OCI-LY7 (cell line): ENCODE measurements at regions not wholly inside any gene's neighbourhood (a gene's known extent, or its start where the extent isn't known, plus 50 kb on each side); places are given as distances from the start of the nearest gene placed in this dataset.

Experiments
- BruUV-seq: library from RNA; stranded (reverse); fragments of 400-500 nt; replicated peaks from 2 replicates; lab custom pipeline; 2021; lab: Mats Ljungman, UMichigan
- CTCF ChIA-PET: fragments of 300-600 bp; sonication (Branson Sonifier 250); formaldehyde crosslinking; loops from one replicate; lab custom pipeline; 2022; ENCODE audit warnings: antibody characterized with exemption; ENCODE audit not compliant: unreplicated experiment; lab: Charles Lee
- POLR2A ChIA-PET: fragments of 300-600 bp; sonication (Branson Sonifier 250); formaldehyde crosslinking; loops from one replicate; lab custom pipeline; 2022; ENCODE audit warnings: antibody characterized with exemption; lab: Charles Lee
- DNase-seq: peaks from one replicate; pipeline ENCODE4 v3.0.0-alpha.2; 2015; ENCODE audit warnings: low spot score
- H2AFZ ChIP-seq: fragments of 200-600 bp; sonication (generic), shearing (Covaris generic); 2 replicates; pipeline ENCODE4 v1.6.1; 2014; ENCODE audit warnings: mild to moderate bottlenecking, antibody characterized with exemption, low read length, moderate library complexity
- H3K27ac ChIP-seq: fragments of 200-600 bp; sonication (generic); 2 replicates; pipeline ENCODE4 v1.5.1; 2014; ENCODE audit warnings: mixed run types, low read depth, mild to moderate bottlenecking, moderate library complexity, low read length, inconsistent platforms; ENCODE audit not compliant: poor library complexity, severe bottlenecking
- H3K36me3 ChIP-seq: fragments of 200-600 bp; sonication (generic); 2 replicates; pipeline ENCODE4 v1.6.1; 2014; ENCODE audit warnings: mild to moderate bottlenecking, antibody characterized with exemption, low read length, moderate library complexity, mixed read lengths; ENCODE audit not compliant: insufficient read depth
- H3K4me1 ChIP-seq: fragments of 200-600 bp; sonication (generic); 2 replicates; pipeline ENCODE4 v1.5.1; 2014; ENCODE audit warnings: mild to moderate bottlenecking, low read length; ENCODE audit not compliant: insufficient read depth, poor library complexity, severe bottlenecking
- H3K4me2 ChIP-seq: fragments of 200-600 bp; sonication (generic); 2 replicates; pipeline ENCODE4 v1.6.1; 2014; ENCODE audit warnings: mild to moderate bottlenecking, low read length
- H3K4me3 ChIP-seq: fragments of 200-600 bp; sonication (generic); 2 replicates; pipeline ENCODE4 v1.5.1; 2014; ENCODE audit warnings: mild to moderate bottlenecking, low read depth, low read length; ENCODE audit not compliant: poor library complexity, severe bottlenecking
- H3K79me2 ChIP-seq: fragments of 200-600 bp; sonication (generic); 2 replicates; pipeline ENCODE4 v1.6.1; 2016; ENCODE audit warnings: low read depth, mild to moderate bottlenecking, low read length, moderate library complexity, mixed read lengths; ENCODE audit not compliant: insufficient read depth
- H3K9me2 ChIP-seq: fragments of 200-600 bp; sonication (generic); 2 replicates; pipeline ENCODE4 v1.6.1; 2016; ENCODE audit warnings: mild to moderate bottlenecking, low read length, mixed read lengths; ENCODE audit not compliant: insufficient read depth
- H3K9me3 ChIP-seq: fragments of 200-600 bp; sonication (generic); 2 replicates; pipeline ENCODE4 v1.6.1; 2014; ENCODE audit warnings: mild to moderate bottlenecking, mixed run types, low read length, mixed read lengths
- H4K20me1 ChIP-seq: fragments of 200-600 bp; sonication (generic); 2 replicates; pipeline ENCODE4 v1.6.1; 2014; ENCODE audit warnings: mild to moderate bottlenecking, antibody characterized with exemption, low read length, moderate library complexity, mixed read lengths; ENCODE audit not compliant: insufficient read depth
- CTCF ChIP-seq: fragments of 200-600 bp; sonication (generic); conservative IDR thresholded peaks from 2 replicates; pipeline ENCODE4 v1.5.1; 2014; ENCODE audit warnings: mild to moderate bottlenecking, antibody characterized with exemption, low read length, moderate library complexity, mixed read lengths
- EZH2phosphoT487 ChIP-seq: fragments of 200-600 bp; sonication (generic); IDR thresholded peaks from 2 replicates; pipeline ENCODE4 v1.6.1; 2018; ENCODE audit warnings: low read depth, borderline replicate concordance, mild to moderate bottlenecking, mixed run types, antibody characterized with exemption, low read length, moderate library complexity, mixed read lengths
- intact Hi-C: fragments of 100-400 bp; cut with micrococcal nuclease; formaldehyde crosslinking; loops from one replicate; pipeline ENCODE4 v1.10.0; 2022; ENCODE audit not compliant: unreplicated experiment

GRCh38 chr6:28810659-28811053 is 113.1 kb downstream of the TRIM27 start:
- H3K4me3 ChIP-seq, result no peak overlapping the region
- H3K36me3 ChIP-seq, result no peaks in the 10 kb centered on the region
- no peaks in the 10 kb centered on the region for H3K79me2 ChIP-seq
- TF ChIP-seq EZH2phosphoT487 (no peak), CTCF (no peak)
- H3K9me2 ChIP-seq, result no peaks in the 10 kb centered on the region
- H3K27ac ChIP-seq, result no peak overlapping the region
- H2AFZ ChIP-seq, result no peak overlapping the region
- no peaks in the 10 kb centered on the region for H4K20me1 ChIP-seq
- intact Hi-C loops, result no loop called here
- no peak overlapping the region for H3K4me2 ChIP-seq
- no peak for DNase-seq
- POLR2A ChIA-PET, result interaction anchor here (0.7 kb wide), 1 partner anchor 1210 kb away, joined by 3 read pairs; no protein-coding TSS in a partner anchor
- H3K9me3 ChIP-seq, result no peaks in the 10 kb centered on the region
- BruUV-seq, result no TSS peak
- peaks cover 5% of the 10 kb centered on the region for H3K4me1 ChIP-seq
- CTCF ChIA-PET, result no interaction called here

GRCh38 chr6:28811873-28812272 is 111.9 kb downstream of the TRIM27 start:
- H3K4me1 ChIP-seq, result peaks cover 5% of the 10 kb centered on the region
- H3K36me3 ChIP-seq, result no peaks in the 10 kb centered on the region
- no peaks in the 10 kb centered on the region for H4K20me1 ChIP-seq
- BruUV-seq, result no TSS peak
- H3K4me3 ChIP-seq, result no peak overlapping the region
- peak overlapping the region; percentile 6; the same call in 1 of the 2 replicates for H3K4me2 ChIP-seq
- DNase-seq, result peak; percentile 11
- no peak overlapping the region for H3K27ac ChIP-seq
- peak overlapping the region; percentile 28; the same call in 1 of the 2 replicates for H2AFZ ChIP-seq
- ChIA-PET POLR2A (interaction anchor here (0.6 to 1.5 kb wide), 3 partner anchors 14 to 103 kb away, joined by 3 to 5 read pairs (median 3); no protein-coding TSS in a partner anchor), CTCF (no interaction called here)
- no peaks in the 10 kb centered on the region for H3K9me3 ChIP-seq
- H3K9me2 ChIP-seq, result no peaks in the 10 kb centered on the region
- intact Hi-C loops, result no loop called here
- TF ChIP-seq EZH2phosphoT487 (no peak), CTCF (no peak)
- H3K79me2 ChIP-seq, result no peaks in the 10 kb centered on the region

GRCh38 chr6:28812778-28813569 is 110.8 kb downstream of the TRIM27 start:
- intact Hi-C loops, result no loop called here
- H4K20me1 ChIP-seq, result no peaks in the 10 kb centered on the region
- no peak overlapping the region for H3K27ac ChIP-seq
- H3K4me1 ChIP-seq, result peaks cover 5% of the 10 kb centered on the region
- ChIA-PET POLR2A (interaction anchor here (1.5 kb wide), 1 partner anchor 18 kb away, joined by 5 read pairs; no protein-coding TSS in a partner anchor), CTCF (no interaction called here)
- H3K79me2 ChIP-seq, result no peaks in the 10 kb centered on the region
- TF ChIP-seq EZH2phosphoT487, result no peak
- TF ChIP-seq CTCF, result no peak
- no peak overlapping the region for H3K4me2 ChIP-seq
- no peaks in the 10 kb centered on the region for H3K36me3 ChIP-seq
- no peaks in the 10 kb centered on the region for H3K9me3 ChIP-seq
- H3K9me2 ChIP-seq, result no peaks in the 10 kb centered on the region
- H2AFZ ChIP-seq, result no peak overlapping the region
- BruUV-seq, result no TSS peak
- DNase-seq, result no peak
- no peak overlapping the region for H3K4me3 ChIP-seq
